IMR-90 (cell line): ENCODE measurements at regions not wholly inside any gene's neighbourhood (a gene's known extent, or its start where the extent isn't known, plus 50 kb on each side); places are given as distances from the start of the nearest gene placed in this dataset.

Source experiments
- ATAC-seq: fragments of 200-7000 bp; cut with Tn5 transposase; 2 replicates; pipeline ENCODE4 v1.9.1; 2020; ENCODE audit warnings: low read depth, mild to moderate bottlenecking, moderate library complexity
- BruUV-seq: library from RNA; stranded (reverse); fragments of 400-500 nt; replicated peaks from 2 replicates; lab custom pipeline; 2021; lab: Mats Ljungman, UMichigan
- CTCF ChIA-PET: fragments of 300-600 bp; formaldehyde crosslinking; extraction: SDS; loops from one replicate; lab custom pipeline; 2021; ENCODE audit warnings: antibody characterized with exemption; lab: Yijun Ruan, JAX
- POLR2A ChIA-PET: fragments of 300-600 bp; sonication (Branson Sonifier 250); formaldehyde crosslinking; loops from one replicate; lab custom pipeline; 2022; ENCODE audit warnings: antibody characterized with exemption; ENCODE audit not compliant: unreplicated experiment; lab: Charles Lee
- DNase-seq: peaks from one replicate; pipeline ENCODE4 v3.0.0; 2013
- H2AFZ ChIP-seq: replicated peaks from 2 replicates; pipeline ENCODE3; 2013; ENCODE audit warnings: low read length, mild to moderate bottlenecking; ENCODE audit not compliant: poor library complexity
- H2AK5ac ChIP-seq: 2 replicates; pipeline ENCODE4 v1.6.1; 2013; ENCODE audit warnings: low read depth, low read length, inconsistent platforms
- H2AK9ac ChIP-seq: replicated peaks from 2 replicates; pipeline ENCODE3; 2013; ENCODE audit warnings: mild to moderate bottlenecking, low read depth, low read length, moderate library complexity; ENCODE audit not compliant: poor library complexity
- H2BK120ac ChIP-seq: 2 replicates; pipeline ENCODE4 v1.6.1; 2013; ENCODE audit warnings: low read depth, low read length, inconsistent platforms
- H2BK15ac ChIP-seq: 3 replicates; pipeline ENCODE4 v1.6.1; 2013; ENCODE audit warnings: low read depth, low read length, inconsistent platforms
- H2BK20ac ChIP-seq: 2 replicates; pipeline ENCODE4 v1.6.1; 2013; ENCODE audit warnings: low read depth, mild to moderate bottlenecking, inconsistent platforms, low read length, moderate library complexity
- H2BK5ac ChIP-seq: 2 replicates; pipeline ENCODE4 v1.6.1; 2013; ENCODE audit warnings: mild to moderate bottlenecking, low read depth, low read length, inconsistent platforms; ENCODE audit not compliant: poor library complexity, severe bottlenecking
- H3K14ac ChIP-seq: replicated peaks from 2 replicates; pipeline ENCODE4 v1.6.1; 2013; ENCODE audit warnings: low read depth, low read length, inconsistent platforms
- H3K18ac ChIP-seq: 2 replicates; pipeline ENCODE4 v1.6.1; 2013; ENCODE audit warnings: low read depth, low read length, control low read depth
- H3K23ac ChIP-seq: 2 replicates; pipeline ENCODE4 v1.6.1; 2013; ENCODE audit warnings: low read depth, low read length, inconsistent platforms
- H3K27ac ChIP-seq: 2 replicates; pipeline ENCODE4 v1.5.1; 2013; ENCODE audit warnings: mild to moderate bottlenecking, control low read depth, low read length; ENCODE audit not compliant: insufficient read depth
- H3K27me3 ChIP-seq: 2 replicates; pipeline ENCODE4 v1.6.1; 2013; ENCODE audit warnings: low read length; ENCODE audit not compliant: control insufficient read depth, insufficient read depth
- H3K36me3 ChIP-seq: 2 replicates; pipeline ENCODE4 v1.6.1; 2013; ENCODE audit warnings: low read length, mixed read lengths; ENCODE audit not compliant: control insufficient read depth, insufficient read depth
- H3K4ac ChIP-seq: 2 replicates; pipeline ENCODE4 v1.6.1; 2013; ENCODE audit warnings: low read depth, low read length, inconsistent platforms
- H3K4me1 ChIP-seq: 2 replicates; pipeline ENCODE4 v1.6.1; 2013; ENCODE audit warnings: low read length, mixed read lengths; ENCODE audit not compliant: control insufficient read depth, insufficient read depth
- H3K4me2 ChIP-seq: 2 replicates; pipeline ENCODE4 v1.6.1; 2013; ENCODE audit warnings: low read depth, mild to moderate bottlenecking, control low read depth, low read length, moderate library complexity
- H3K4me3 ChIP-seq: 2 replicates; pipeline ENCODE4 v1.5.1; 2013; ENCODE audit warnings: low read depth, mild to moderate bottlenecking, control low read depth, low read length, moderate library complexity; ENCODE audit not compliant: insufficient read depth
- H3K56ac ChIP-seq: 2 replicates; pipeline ENCODE4 v1.6.1; 2013; ENCODE audit warnings: low read length, inconsistent platforms; ENCODE audit not compliant: insufficient read depth; ENCODE audit errors: extremely low read depth
- H3K79me1 ChIP-seq, 2 experiments: 2 replicates each; pipeline ENCODE4 v1.6.1; 2013; ENCODE audit warnings: low read length in 2 of 2, inconsistent platforms in 1 of 2, low read depth in 1 of 2
- H3K9ac ChIP-seq: 2 replicates; pipeline ENCODE4 v1.6.1; 2013; ENCODE audit warnings: low read depth, low read length, control low read depth
- H3K9me1 ChIP-seq: 2 replicates; pipeline ENCODE4 v1.6.1; 2013; ENCODE audit warnings: low read length, inconsistent platforms; ENCODE audit not compliant: insufficient read depth
- H3K9me3 ChIP-seq: 2 replicates; pipeline ENCODE4 v1.6.1; 2013; ENCODE audit warnings: low read length; ENCODE audit not compliant: control insufficient read depth, insufficient read depth
- H4K20me1 ChIP-seq: 2 replicates; pipeline ENCODE4 v1.6.1; 2013; ENCODE audit warnings: low read length, inconsistent platforms; ENCODE audit not compliant: insufficient read depth
- H4K5ac ChIP-seq: 2 replicates; pipeline ENCODE4 v1.6.1; 2013; ENCODE audit warnings: mild to moderate bottlenecking, low read depth, low read length, control low read depth
- H4K8ac ChIP-seq, 2 experiments: 2 replicates each; pipeline ENCODE4 v1.6.1; 2013; ENCODE audit warnings: low read depth in 2 of 2, low read length in 2 of 2, control low read depth in 1 of 2, inconsistent platforms in 1 of 2
- H4K91ac ChIP-seq: 2 replicates; pipeline ENCODE4 v1.6.1; 2013; ENCODE audit warnings: low read depth, low read length, inconsistent platforms; ENCODE audit not compliant: insufficient read depth
- BHLHE40 ChIP-seq: fragments of 150-350 bp; IDR thresholded peaks from 2 replicates; pipeline ENCODE4 v1.6.1; 2016; ENCODE audit warnings: mild to moderate bottlenecking, low read depth, low read length
- CEBPB ChIP-seq: IDR thresholded peaks from 2 replicates; pipeline ENCODE4 v1.6.1; 2012; ENCODE audit warnings: low read depth, low read length, improper control_type of control experiment
- CHD1 ChIP-seq: IDR thresholded peaks from 2 replicates; pipeline ENCODE4 v1.6.1; 2012; ENCODE audit warnings: low read depth, low read length, improper control_type of control experiment
- FOS ChIP-seq: fragments of 150-350 bp; IDR thresholded peaks from 2 replicates; pipeline ENCODE4 v1.6.1; 2016; ENCODE audit warnings: low read depth, low read length
- MAFK ChIP-seq: IDR thresholded peaks from 2 replicates; pipeline ENCODE4 v1.6.1; 2012; ENCODE audit warnings: low read depth, low read length, improper control_type of control experiment
- MAZ ChIP-seq: IDR thresholded peaks from 2 replicates; pipeline ENCODE4 v1.6.1; 2012; ENCODE audit warnings: low read depth, mild to moderate bottlenecking, low read length, improper control_type of control experiment, moderate library complexity, borderline replicate concordance
- MXI1 ChIP-seq: IDR thresholded peaks from 2 replicates; pipeline ENCODE4 v1.6.1; 2012; ENCODE audit warnings: low read depth, mild to moderate bottlenecking, low read length, moderate library complexity, borderline replicate concordance
- NFE2L2 ChIP-seq: fragments of 150-350 bp; IDR thresholded peaks from 2 replicates; pipeline ENCODE4 v1.6.1; 2016; ENCODE audit warnings: low read depth, mild to moderate bottlenecking, low read length
- POLR2A ChIP-seq: IDR thresholded peaks from 2 replicates; pipeline ENCODE4 v1.6.1; 2012; ENCODE audit warnings: mild to moderate bottlenecking, low read depth, low read length
- RAD21 ChIP-seq: IDR thresholded peaks from 2 replicates; pipeline ENCODE4 v1.6.1; 2012; ENCODE audit warnings: low read length, improper control_type of control experiment
- RCOR1 ChIP-seq: IDR thresholded peaks from 2 replicates; pipeline ENCODE4 v1.6.1; 2012; ENCODE audit warnings: mild to moderate bottlenecking, low read length, improper control_type of control experiment; ENCODE audit not compliant: insufficient replicate concordance
- RFX5 ChIP-seq: IDR thresholded peaks from 2 replicates; pipeline ENCODE4 v1.8.0; 2012; ENCODE audit warnings: low read depth, mild to moderate bottlenecking, low read length, moderate library complexity
- SMC3 ChIP-seq: fragments of 150-350 bp; IDR thresholded peaks from 2 replicates; pipeline ENCODE4 v1.6.1; 2016; ENCODE audit warnings: low read depth, mild to moderate bottlenecking, antibody characterized with exemption, low read length, moderate library complexity
- WGBS, 2 experiments: methylation state at CpG; one replicate each; pipeline versions ENCODE4 v1.1.5 to v1.1.7; 2013; ENCODE audit warnings: missing lambda C conversion rate in 2 of 2; ENCODE audit not compliant: insufficient read length in 1 of 2; ENCODE audit errors: extremely low coverage in 2 of 2; 5-methylcytosine and 5-hydroxymethylcytosine counted together
- dilution Hi-C: fragments of 300-500 bp; cut with HindIII; formaldehyde crosslinking; loops from one replicate; pipeline ENCODE4 v1.14.3; 2018; ENCODE audit warnings: low sequenced_read_pairs; ENCODE audit not compliant: unreplicated experiment
- in situ Hi-C: fragments of 300-500 bp; cut with MboI; formaldehyde crosslinking; loops from 3 replicates; pipeline ENCODE4 v1.14.3; 2019; ENCODE audit warnings: low sequenced_read_pairs, inconsistent platforms, mixed read lengths
- intact Hi-C: fragments of 100-400 bp; cut with micrococcal nuclease; formaldehyde crosslinking; loops from 2 replicates; pipeline ENCODE4 v1.10.0; 2022
- TF ChIP-seq, protein P1 (sequence below): conservative IDR thresholded peaks from 2 replicates; pipeline ENCODE4 v1.5.1; 2012; ENCODE audit warnings: mild to moderate bottlenecking, low read depth, low read length, improper control_type of control experiment
- TF ChIP-seq, protein P2 (sequence below): fragments of 150-350 bp; IDR thresholded peaks from 2 replicates; pipeline ENCODE4 v1.6.1; 2016; ENCODE audit warnings: low read depth, mild to moderate bottlenecking, low read length, moderate library complexity, borderline replicate concordance
- TF ChIP-seq, protein P3 (sequence below): fragments of 150-350 bp; IDR thresholded peaks from 2 replicates; pipeline ENCODE4 v1.6.1; 2017; ENCODE audit warnings: mild to moderate bottlenecking, antibody characterized with exemption, low read length, low read depth

DNA sequence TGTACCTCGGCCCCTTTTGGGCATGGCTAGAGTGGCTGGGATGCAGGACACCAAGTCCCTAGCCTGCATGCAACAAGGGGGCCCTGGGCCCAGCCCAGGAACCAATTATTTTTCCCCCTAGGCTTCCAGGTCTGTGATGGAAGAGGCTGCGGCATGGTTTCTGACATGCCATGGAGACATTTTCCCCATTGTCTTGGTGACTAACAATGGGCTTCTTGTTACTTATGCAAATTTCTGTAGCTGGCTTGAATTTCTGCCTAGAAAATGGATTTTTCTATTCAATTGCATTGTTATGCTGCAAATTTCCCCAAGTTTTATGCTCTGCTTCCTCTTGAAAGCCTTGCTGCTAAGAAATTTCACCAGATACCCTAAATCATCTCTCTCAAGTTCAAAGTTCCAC lies 1269.6 kb upstream of the CITED2 start:
- no peak for ATAC-seq
- Histone ChIP-seq H3K27me3 (no peaks in the 10 kb centered on the region), H3K4me3 (no peak overlapping the region), H3K9me1 (no peaks in the 10 kb centered on the region), H4K5ac (no peak overlapping the region), H2AFZ (no peak overlapping the region), H3K79me1 (no peaks in the 10 kb centered on the region), H2BK15ac (no peak overlapping the region), H3K56ac (no peak overlapping the region), H3K23ac (no peak overlapping the region), H3K18ac (no peak overlapping the region), H3K4me2 (no peak overlapping the region), H3K9ac (no peak overlapping the region), H4K8ac (no peak overlapping the region), H3K14ac (no peak overlapping the region), H3K27ac (no peak overlapping the region), H3K36me3 (no peaks in the 10 kb centered on the region), H3K4ac (no peak overlapping the region), H2BK5ac (no peak overlapping the region), H2BK20ac (no peak overlapping the region), H2AK9ac (no peak overlapping the region), H2AK5ac (no peak overlapping the region), H3K9me3 (peaks cover 13% of the 10 kb centered on the region), H4K91ac (no peak overlapping the region), H3K4me1 (no peaks in the 10 kb centered on the region; the same call in 1 of the 2 replicates), H4K20me1 (no peaks in the 10 kb centered on the region), H2BK120ac (no peak overlapping the region)
- in situ Hi-C loops = no loop called here
- DNase-seq = no peak
- WGBS, 2 experiments = no CpG with 5 or more reads among the region's 2 CpGs
- no TSS peak for BruUV-seq
- intact Hi-C loops = no loop called here
- TF ChIP-seq CHD1 (no peak), FOS (no peak), BHLHE40 (no peak), NFE2L2 (no peak), RCOR1 (no peak), CEBPB (no peak), MAFK (no peak), POLR2A (no peak), SMC3 (no peak), MAZ (no peak), RAD21 (no peak), MXI1 (no peak), RFX5 (no peak)
- TF ChIP-seq, protein P1, sequence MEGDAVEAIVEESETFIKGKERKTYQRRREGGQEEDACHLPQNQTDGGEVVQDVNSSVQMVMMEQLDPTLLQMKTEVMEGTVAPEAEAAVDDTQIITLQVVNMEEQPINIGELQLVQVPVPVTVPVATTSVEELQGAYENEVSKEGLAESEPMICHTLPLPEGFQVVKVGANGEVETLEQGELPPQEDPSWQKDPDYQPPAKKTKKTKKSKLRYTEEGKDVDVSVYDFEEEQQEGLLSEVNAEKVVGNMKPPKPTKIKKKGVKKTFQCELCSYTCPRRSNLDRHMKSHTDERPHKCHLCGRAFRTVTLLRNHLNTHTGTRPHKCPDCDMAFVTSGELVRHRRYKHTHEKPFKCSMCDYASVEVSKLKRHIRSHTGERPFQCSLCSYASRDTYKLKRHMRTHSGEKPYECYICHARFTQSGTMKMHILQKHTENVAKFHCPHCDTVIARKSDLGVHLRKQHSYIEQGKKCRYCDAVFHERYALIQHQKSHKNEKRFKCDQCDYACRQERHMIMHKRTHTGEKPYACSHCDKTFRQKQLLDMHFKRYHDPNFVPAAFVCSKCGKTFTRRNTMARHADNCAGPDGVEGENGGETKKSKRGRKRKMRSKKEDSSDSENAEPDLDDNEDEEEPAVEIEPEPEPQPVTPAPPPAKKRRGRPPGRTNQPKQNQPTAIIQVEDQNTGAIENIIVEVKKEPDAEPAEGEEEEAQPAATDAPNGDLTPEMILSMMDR = no peak
- TF ChIP-seq, protein P2, sequence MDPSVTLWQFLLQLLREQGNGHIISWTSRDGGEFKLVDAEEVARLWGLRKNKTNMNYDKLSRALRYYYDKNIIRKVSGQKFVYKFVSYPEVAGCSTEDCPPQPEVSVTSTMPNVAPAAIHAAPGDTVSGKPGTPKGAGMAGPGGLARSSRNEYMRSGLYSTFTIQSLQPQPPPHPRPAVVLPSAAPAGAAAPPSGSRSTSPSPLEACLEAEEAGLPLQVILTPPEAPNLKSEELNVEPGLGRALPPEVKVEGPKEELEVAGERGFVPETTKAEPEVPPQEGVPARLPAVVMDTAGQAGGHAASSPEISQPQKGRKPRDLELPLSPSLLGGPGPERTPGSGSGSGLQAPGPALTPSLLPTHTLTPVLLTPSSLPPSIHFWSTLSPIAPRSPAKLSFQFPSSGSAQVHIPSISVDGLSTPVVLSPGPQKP = no peak
- TF ChIP-seq, protein P3, sequence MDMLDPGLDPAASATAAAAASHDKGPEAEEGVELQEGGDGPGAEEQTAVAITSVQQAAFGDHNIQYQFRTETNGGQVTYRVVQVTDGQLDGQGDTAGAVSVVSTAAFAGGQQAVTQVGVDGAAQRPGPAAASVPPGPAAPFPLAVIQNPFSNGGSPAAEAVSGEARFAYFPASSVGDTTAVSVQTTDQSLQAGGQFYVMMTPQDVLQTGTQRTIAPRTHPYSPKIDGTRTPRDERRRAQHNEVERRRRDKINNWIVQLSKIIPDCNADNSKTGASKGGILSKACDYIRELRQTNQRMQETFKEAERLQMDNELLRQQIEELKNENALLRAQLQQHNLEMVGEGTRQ = no peak
- dilution Hi-C loops = no loop called here
- ChIA-PET POLR2A (no interaction called here), CTCF (no interaction called here)
